ENCODE measurements at regions not wholly inside any gene's neighbourhood (a gene's known extent, or its start where the extent isn't known, plus 50 kb on each side); places are given as distances from the start of the nearest gene placed in this dataset.

GRCh38 chr10:84948644-84949043, 620.3 kb downstream of the CCSER2 start:
- Mint-ChIP-seq H3K4me3 (ENCODE audit: unreplicated experiment) (no peak overlapping the region), H3K4me1 (ENCODE audit: low read depth, unreplicated experiment) (no peaks in the 10 kb centered on the region), H3K9me3 (ENCODE audit: unreplicated experiment) (peaks cover 2% of the 10 kb centered on the region), H3K27ac (ENCODE audit: unreplicated experiment) (no peak overlapping the region), H3K36me3 (ENCODE audit: low read depth, unreplicated experiment) (no peaks in the 10 kb centered on the region), H3K27me3 (ENCODE audit: low read depth, unreplicated experiment) (no peaks in the 10 kb centered on the region)
- FAIRE-seq = no peak
- Histone ChIP-seq H3K27ac (ENCODE audit: low read depth, low read length) (no peak overlapping the region), H3K27me3 (ENCODE audit: insufficient read depth, low read length) (no peaks in the 10 kb centered on the region), H3K4me1 (ENCODE audit: insufficient read depth, low read length) (no peaks in the 10 kb centered on the region), H3K9ac (ENCODE audit: low read length) (no peak overlapping the region), H3K9me3 (ENCODE audit: insufficient read depth, low read depth, low read length) (peaks cover under 1% of the 10 kb centered on the region), H3K79me2 (ENCODE audit: insufficient read depth, low read length) (no peaks in the 10 kb centered on the region), H3K36me3 (ENCODE audit: insufficient read depth, low read length) (no peaks in the 10 kb centered on the region), H2AFZ (ENCODE audit: low read depth, low read length) (no peak overlapping the region), H4K20me1 (ENCODE audit: insufficient read depth, low read length) (no peaks in the 10 kb centered on the region), H3K4me3 (ENCODE audit: insufficient read depth, low read depth, low read length) (no peak overlapping the region), H3K4me2 (ENCODE audit: low read length) (no peak overlapping the region)
- TF ChIP-seq EZH2 (IDR thresholded peaks at IDR 0.05; ENCODE audit: insufficient read depth, low read length) (no peak), CTCF (IDR thresholded peaks at IDR 0.05; ENCODE audit: insufficient read depth, low read depth, low read length) (no peak)
- no peak for DNase-seq (ENCODE audit: low read depth)

GRCh38 chr10:84951616-84952015, 623.2 kb downstream of the CCSER2 start:
- Histone ChIP-seq H3K4me3 (ENCODE audit: insufficient read depth, low read depth, low read length) (no peak overlapping the region), H3K9me3 (ENCODE audit: insufficient read depth, low read depth, low read length) (peaks cover 3% of the 10 kb centered on the region), H4K20me1 (ENCODE audit: insufficient read depth, low read length) (no peaks in the 10 kb centered on the region), H3K27me3 (ENCODE audit: insufficient read depth, low read length) (no peaks in the 10 kb centered on the region), H3K9ac (ENCODE audit: low read length) (no peak overlapping the region), H3K79me2 (ENCODE audit: insufficient read depth, low read length) (no peaks in the 10 kb centered on the region), H3K4me2 (ENCODE audit: low read length) (no peak overlapping the region), H3K27ac (ENCODE audit: low read depth, low read length) (no peak overlapping the region), H2AFZ (ENCODE audit: low read depth, low read length) (no peak overlapping the region), H3K4me1 (ENCODE audit: insufficient read depth, low read length) (no peaks in the 10 kb centered on the region), H3K36me3 (ENCODE audit: insufficient read depth, low read length) (no peaks in the 10 kb centered on the region)
- FAIRE-seq (no peak), DNase-seq (ENCODE audit: low read depth) (no peak)
- H3K36me3 Mint-ChIP-seq (ENCODE audit: low read depth, unreplicated experiment) = no peaks in the 10 kb centered on the region
- no peak overlapping the region for H3K4me3 Mint-ChIP-seq (ENCODE audit: unreplicated experiment)
- no peak overlapping the region for H3K27ac Mint-ChIP-seq (ENCODE audit: unreplicated experiment)
- H3K4me1 Mint-ChIP-seq (ENCODE audit: low read depth, unreplicated experiment) = no peaks in the 10 kb centered on the region
- H3K9me3 Mint-ChIP-seq (ENCODE audit: unreplicated experiment) = no peaks in the 10 kb centered on the region
- TF ChIP-seq CTCF (IDR thresholded peaks at IDR 0.05; ENCODE audit: insufficient read depth, low read depth, low read length) = no peak
- no peak for TF ChIP-seq EZH2 (IDR thresholded peaks at IDR 0.05; ENCODE audit: insufficient read depth, low read length)
- H3K27me3 Mint-ChIP-seq (ENCODE audit: low read depth, unreplicated experiment) = no peaks in the 10 kb centered on the region

GRCh38 chr10:84957427-84957826, 629.0 kb downstream of the CCSER2 start:
- H3K79me2 ChIP-seq (ENCODE audit: insufficient read depth, low read length) = no peaks in the 10 kb centered on the region
- no peak overlapping the region for H3K27ac ChIP-seq (ENCODE audit: low read depth, low read length)
- H3K4me2 ChIP-seq (ENCODE audit: low read length) = no peak overlapping the region
- Mint-ChIP-seq H3K27me3 (ENCODE audit: low read depth, unreplicated experiment) (no peaks in the 10 kb centered on the region), H3K36me3 (ENCODE audit: low read depth, unreplicated experiment) (no peaks in the 10 kb centered on the region), H3K4me1 (ENCODE audit: low read depth, unreplicated experiment) (no peaks in the 10 kb centered on the region), H3K4me3 (ENCODE audit: unreplicated experiment) (no peak overlapping the region), H3K9me3 (ENCODE audit: unreplicated experiment) (peaks cover 4% of the 10 kb centered on the region), H3K27ac (ENCODE audit: unreplicated experiment) (no peak overlapping the region)
- H3K4me3 ChIP-seq (ENCODE audit: insufficient read depth, low read depth, low read length) = no peak overlapping the region
- no peaks in the 10 kb centered on the region for H3K36me3 ChIP-seq (ENCODE audit: insufficient read depth, low read length)
- no peaks in the 10 kb centered on the region for H3K27me3 ChIP-seq (ENCODE audit: insufficient read depth, low read length)
- H4K20me1 ChIP-seq (ENCODE audit: insufficient read depth, low read length) = no peaks in the 10 kb centered on the region
- no peak overlapping the region for H2AFZ ChIP-seq (ENCODE audit: low read depth, low read length)
- FAIRE-seq = no peak
- no peak for TF ChIP-seq CTCF (IDR thresholded peaks at IDR 0.05; ENCODE audit: insufficient read depth, low read depth, low read length)
- TF ChIP-seq EZH2 (IDR thresholded peaks at IDR 0.05; ENCODE audit: insufficient read depth, low read length) = no peak
- H3K4me1 ChIP-seq (ENCODE audit: insufficient read depth, low read length) = no peaks in the 10 kb centered on the region
- no peak overlapping the region for H3K9ac ChIP-seq (ENCODE audit: low read length)
- peaks cover 3% of the 10 kb centered on the region for H3K9me3 ChIP-seq (ENCODE audit: insufficient read depth, low read depth, low read length)
- DNase-seq (ENCODE audit: low read depth) = no peak
